ACC112 (cell line): ENCODE measurements at regions not wholly inside any gene's neighbourhood (a gene's known extent, or its start where the extent isn't known, plus 50 kb on each side); places are given as distances from the start of the nearest gene placed in this dataset.

Experiments
- H2AFZ ChIP-seq: fragments of 200-600 bp; sonication (generic); one replicate; pipeline ENCODE4 v1.6.0; 2017; ENCODE audit warnings: antibody characterized with exemption, low read length; ENCODE audit not compliant: unreplicated experiment
- H3K27ac ChIP-seq: fragments of 200-600 bp; sonication (generic); 2 replicates; pipeline ENCODE4 v1.5.1; 2014; ENCODE audit warnings: low read depth, mild to moderate bottlenecking, antibody characterized with exemption, low read length, moderate library complexity
- H3K27me3 ChIP-seq: fragments of 200-600 bp; sonication (generic); 2 replicates; pipeline ENCODE4 v1.6.1; 2014; ENCODE audit warnings: mild to moderate bottlenecking, antibody characterized with exemption, low read length, moderate library complexity, mixed read lengths; ENCODE audit not compliant: insufficient read depth
- H3K36me3 ChIP-seq: fragments of 200-600 bp; sonication (generic); 2 replicates; pipeline ENCODE4 v1.6.1; 2016; ENCODE audit warnings: mild to moderate bottlenecking, antibody characterized with exemption, low read length, moderate library complexity, mixed read lengths; ENCODE audit not compliant: insufficient read depth
- H3K4me1 ChIP-seq: fragments of 200-600 bp; sonication (generic); one replicate; pipeline ENCODE4 v1.6.1; 2016; ENCODE audit warnings: low read length, mixed read lengths; ENCODE audit not compliant: insufficient read depth, unreplicated experiment, control insufficient read depth
- H3K4me3 ChIP-seq: fragments of 200-600 bp; sonication (generic); 2 replicates; pipeline ENCODE4 v1.5.1; 2014; ENCODE audit warnings: mild to moderate bottlenecking, low read depth, low read length
- H3K79me2 ChIP-seq: fragments of 200-600 bp; sonication (generic); one replicate; pipeline ENCODE4 v1.6.0; 2016; ENCODE audit warnings: low read length; ENCODE audit not compliant: control insufficient read depth, unreplicated experiment, insufficient read depth

GRCh38 chr6:153882411-153882810 lies 156.6 kb upstream of the OPRM1 start:
- Histone ChIP-seq H3K27ac (no peak overlapping the region), H3K27me3 (no peaks in the 10 kb centered on the region), H3K79me2 (no peaks in the 10 kb centered on the region), H3K36me3 (no peaks in the 10 kb centered on the region), H3K4me3 (no peak overlapping the region), H3K4me1 (no peaks in the 10 kb centered on the region), H2AFZ (no peak overlapping the region)

DNA sequence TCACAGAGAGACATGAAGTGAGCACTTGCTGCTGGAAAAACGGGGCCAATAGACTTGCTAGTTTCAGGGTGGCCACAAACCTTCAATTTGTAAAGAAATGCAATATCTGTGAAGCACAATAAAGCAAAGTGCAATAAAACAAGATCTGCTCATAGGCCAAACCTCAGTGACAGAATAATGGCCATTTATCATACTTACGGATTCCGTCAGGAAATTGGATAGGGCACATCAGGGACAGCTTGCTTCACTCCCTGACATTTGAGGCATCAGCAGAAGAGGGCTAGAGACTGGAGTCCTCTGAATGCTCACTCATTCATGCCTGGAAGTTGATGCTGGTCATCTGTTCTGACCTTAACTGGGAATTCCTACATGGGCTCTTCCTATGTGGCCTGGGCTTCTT lies 165.5 kb upstream of the OPRM1 start:
- Histone ChIP-seq H3K79me2 (no peaks in the 10 kb centered on the region), H3K4me1 (no peaks in the 10 kb centered on the region), H3K27me3 (no peaks in the 10 kb centered on the region), H3K4me3 (no peak overlapping the region), H3K36me3 (no peaks in the 10 kb centered on the region), H3K27ac (no peak overlapping the region), H2AFZ (no peak overlapping the region)

- Histone ChIP-seq H3K27ac (no peak overlapping the region), H3K36me3 (no peaks in the 10 kb centered on the region), H3K79me2 (no peaks in the 10 kb centered on the region), H3K27me3 (no peaks in the 10 kb centered on the region), H2AFZ (no peak overlapping the region), H3K4me3 (no peak overlapping the region), H3K4me1 (no peaks in the 10 kb centered on the region)
Observed at GRCh38 chr6:153872946-153873345, 166.1 kb upstream of the OPRM1 start.

DNA sequence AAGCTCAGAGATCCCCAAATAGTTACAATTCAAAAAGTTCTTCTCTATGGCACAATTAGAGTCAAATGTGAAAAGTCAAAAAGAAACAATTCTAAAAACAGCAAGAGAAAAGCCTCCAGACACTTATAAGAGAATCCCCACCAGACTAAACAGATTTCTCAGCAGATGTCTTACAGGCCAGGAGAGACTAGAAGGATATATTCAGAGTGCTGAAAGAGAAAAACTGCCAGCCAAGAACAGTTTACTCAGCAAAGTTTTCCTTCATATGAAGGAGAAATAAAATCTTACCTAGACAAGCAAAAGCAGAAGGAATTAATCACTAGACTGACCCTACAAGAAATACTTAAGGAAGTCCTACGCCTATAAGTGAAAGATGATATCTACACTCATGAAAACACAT lies 176.1 kb upstream of the OPRM1 start:
- no peaks in the 10 kb centered on the region for H3K27me3 ChIP-seq
- H3K27ac ChIP-seq = no peak overlapping the region
- no peaks in the 10 kb centered on the region for H3K79me2 ChIP-seq
- no peaks in the 10 kb centered on the region for H3K36me3 ChIP-seq
- no peak overlapping the region for H2AFZ ChIP-seq
- no peak overlapping the region for H3K4me3 ChIP-seq
- no peaks in the 10 kb centered on the region for H3K4me1 ChIP-seq

- Histone ChIP-seq H3K4me1 (no peaks in the 10 kb centered on the region), H3K36me3 (no peaks in the 10 kb centered on the region), H3K27ac (no peak overlapping the region), H3K4me3 (no peak overlapping the region), H3K79me2 (no peaks in the 10 kb centered on the region), H2AFZ (no peak overlapping the region), H3K27me3 (no peaks in the 10 kb centered on the region)
Observed at GRCh38 chr6:153862139-153862538, 176.9 kb upstream of the OPRM1 start.

DNA sequence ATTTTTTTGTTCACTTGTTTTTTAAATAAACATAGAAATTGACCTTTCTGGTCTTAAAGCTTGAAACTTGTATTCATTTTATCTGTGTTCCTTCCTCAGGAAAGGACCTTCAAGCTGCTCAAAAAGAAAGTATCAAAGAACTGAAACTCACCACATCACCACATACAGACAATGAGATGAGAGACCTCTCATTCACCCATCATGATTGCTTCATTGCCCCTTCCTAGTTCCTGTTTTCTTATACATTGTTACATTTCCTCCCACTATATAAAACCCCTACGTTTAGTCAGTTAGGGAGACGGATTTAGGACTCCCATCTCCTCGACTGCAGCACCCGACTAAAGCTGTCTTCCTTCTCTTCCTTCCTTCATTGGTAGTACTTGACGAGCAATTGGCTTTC lies 180.5 kb upstream of the OPRM1 start:
- Histone ChIP-seq H3K4me1 (no peaks in the 10 kb centered on the region), H3K27ac (no peak overlapping the region), H3K79me2 (no peaks in the 10 kb centered on the region), H3K27me3 (no peaks in the 10 kb centered on the region), H3K36me3 (no peaks in the 10 kb centered on the region), H3K4me3 (no peak overlapping the region), H2AFZ (no peak overlapping the region)

DNA sequence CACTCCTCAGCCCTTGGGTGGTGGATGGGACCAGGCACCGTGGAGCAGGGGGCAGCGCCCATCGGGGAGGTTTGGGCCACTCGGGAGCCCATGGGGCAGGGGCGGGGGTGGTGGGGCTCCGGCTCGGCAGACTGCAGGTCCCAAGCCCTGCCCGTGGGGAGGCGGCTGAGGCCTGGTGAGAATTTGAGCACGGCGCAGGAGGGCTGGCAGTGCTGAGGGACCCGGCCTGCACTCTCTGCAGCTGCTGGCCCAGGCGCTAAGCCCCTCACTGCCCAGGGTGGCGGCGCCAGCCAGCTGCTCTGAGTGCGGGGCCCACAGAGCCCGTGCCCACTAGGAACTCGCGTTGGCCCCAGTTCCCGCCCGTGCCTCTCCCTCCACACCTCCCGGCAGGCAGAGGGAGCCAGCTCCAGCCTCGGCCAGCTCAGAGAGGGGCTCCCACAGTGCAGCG lies 182.1 kb upstream of the OPRM1 start:
- Histone ChIP-seq H3K4me3 (no peak overlapping the region), H3K4me1 (no peaks in the 10 kb centered on the region), H3K79me2 (no peaks in the 10 kb centered on the region), H3K27me3 (no peaks in the 10 kb centered on the region), H3K27ac (no peak overlapping the region), H2AFZ (no peak overlapping the region), H3K36me3 (no peaks in the 10 kb centered on the region)

DNA sequence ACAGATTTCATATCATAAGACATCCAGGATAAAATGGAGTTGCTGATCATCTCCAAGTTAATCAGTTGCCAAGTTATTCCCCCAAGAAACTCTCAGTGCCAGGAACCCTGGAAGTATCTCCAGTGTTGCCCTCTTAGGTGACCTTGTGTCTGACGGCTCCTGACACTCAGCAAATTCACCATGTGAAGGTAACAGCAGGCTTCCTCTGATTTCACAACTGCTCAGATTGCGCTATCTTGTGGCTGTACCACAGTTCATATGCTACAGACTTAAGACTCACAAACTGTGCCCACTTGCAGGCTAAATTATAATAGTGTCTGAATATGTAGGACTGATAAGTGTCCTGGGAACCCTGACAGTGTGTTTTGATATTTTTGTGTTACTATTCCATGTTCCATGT lies 186.6 kb upstream of the OPRM1 start:
- Histone ChIP-seq H3K79me2 (no peaks in the 10 kb centered on the region), H3K27ac (no peak overlapping the region), H3K4me3 (no peak overlapping the region), H2AFZ (no peak overlapping the region), H3K4me1 (no peaks in the 10 kb centered on the region), H3K36me3 (no peaks in the 10 kb centered on the region), H3K27me3 (no peaks in the 10 kb centered on the region)

DNA sequence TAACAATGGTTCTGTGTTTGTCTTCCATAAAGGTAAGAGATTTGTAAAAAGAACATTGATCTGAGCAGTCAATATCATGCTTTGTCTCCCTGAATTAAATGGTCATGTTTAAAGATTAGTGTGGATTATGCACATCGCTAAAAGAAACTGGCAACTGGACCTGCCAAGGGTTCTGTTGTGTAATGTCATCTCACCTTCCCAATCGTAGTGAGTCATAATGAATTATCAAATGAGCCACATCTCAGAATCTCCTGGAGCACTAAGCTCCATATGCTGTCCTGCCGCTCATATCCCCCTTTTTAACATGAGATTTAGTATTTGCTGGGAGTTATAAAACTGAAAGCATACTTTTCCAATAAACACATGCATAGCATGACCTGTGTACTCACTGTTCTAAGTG lies 187.0 kb upstream of the OPRM1 start:
- H3K79me2 ChIP-seq = no peaks in the 10 kb centered on the region
- H3K4me3 ChIP-seq = no peak overlapping the region
- H3K27me3 ChIP-seq = no peaks in the 10 kb centered on the region
- H3K4me1 ChIP-seq = no peaks in the 10 kb centered on the region
- H3K36me3 ChIP-seq = no peaks in the 10 kb centered on the region
- no peak overlapping the region for H2AFZ ChIP-seq
- H3K27ac ChIP-seq = no peak overlapping the region

DNA sequence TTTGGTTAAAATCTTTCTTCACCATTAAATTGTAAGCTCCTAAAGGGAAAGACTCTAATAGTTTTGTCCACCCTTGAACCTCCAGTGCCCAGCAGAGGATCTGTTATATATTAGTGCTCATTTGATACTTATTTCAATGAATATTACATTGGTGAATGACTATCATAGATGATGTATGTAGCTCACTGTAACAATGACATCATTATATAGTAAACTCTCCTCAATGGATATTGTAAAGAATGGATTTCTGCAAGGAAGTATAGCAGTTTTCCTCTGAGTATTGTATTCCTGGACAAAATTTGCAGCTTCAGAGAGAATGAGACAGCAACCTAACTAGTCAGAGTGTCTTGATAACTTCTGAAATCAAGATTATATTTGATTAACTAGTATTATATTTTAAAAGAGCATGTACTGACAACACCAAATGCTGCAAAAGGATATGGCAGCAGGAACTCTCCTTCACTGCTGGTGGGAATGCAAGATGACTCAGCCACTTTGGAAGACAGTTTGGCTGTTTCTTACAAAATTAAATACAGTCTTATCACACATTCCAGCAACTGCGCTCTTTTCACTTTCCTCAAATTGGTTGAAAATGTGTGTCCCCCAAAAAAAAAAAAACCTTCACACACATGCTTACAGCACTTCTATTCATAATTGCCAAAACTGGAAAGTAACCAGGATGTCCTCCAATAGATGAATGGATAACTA lies 189.8 kb upstream of the OPRM1 start:
- Histone ChIP-seq H3K4me1 (no peaks in the 10 kb centered on the region), H3K27ac (no peak overlapping the region), H3K4me3 (no peak overlapping the region), H3K36me3 (no peaks in the 10 kb centered on the region), H2AFZ (no peak overlapping the region), H3K79me2 (no peaks in the 10 kb centered on the region), H3K27me3 (no peaks in the 10 kb centered on the region)

DNA sequence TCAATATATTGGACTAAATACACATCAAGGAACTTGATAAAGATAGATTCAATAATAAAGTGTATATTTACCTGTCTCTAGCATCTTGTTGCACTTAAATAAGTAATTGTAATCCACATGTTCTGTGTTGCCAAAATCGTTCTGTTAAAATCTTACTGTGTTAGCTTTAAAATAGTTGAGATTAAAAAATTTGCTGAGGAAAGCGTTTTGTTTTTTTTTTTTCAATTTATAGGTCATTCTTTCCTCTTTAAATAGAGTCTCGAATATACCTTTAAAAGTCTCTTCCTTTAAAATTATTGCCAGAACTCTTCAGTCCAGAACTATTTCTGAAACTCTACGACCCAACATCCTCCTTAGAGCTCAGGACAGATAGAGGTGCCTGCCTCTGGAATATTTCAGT lies 195.6 kb upstream of the OPRM1 start:
- Histone ChIP-seq H3K4me1 (no peaks in the 10 kb centered on the region), H3K4me3 (no peak overlapping the region), H3K79me2 (no peaks in the 10 kb centered on the region), H3K27me3 (no peaks in the 10 kb centered on the region; the same call in 1 of the 2 replicates), H3K27ac (no peak overlapping the region), H2AFZ (no peak overlapping the region), H3K36me3 (no peaks in the 10 kb centered on the region)
